ENCODE measurements at regions not wholly inside any gene's neighbourhood (a gene's known extent, or its start where the extent isn't known, plus 50 kb on each side); places are given as distances from the start of the nearest gene placed in this dataset.
"Not testable (repeated sequence)": the region's sequence is repeated elsewhere in the genome, so short reads cannot be mapped to it uniquely, and the experiment has no call there.

- DNase-seq (ENCODE audit: low read depth): not testable (repeated sequence)
These were observed 50.6 kb upstream of the ZNG1B start for GRCh38 chr2:113386780-113387433.

DNA sequence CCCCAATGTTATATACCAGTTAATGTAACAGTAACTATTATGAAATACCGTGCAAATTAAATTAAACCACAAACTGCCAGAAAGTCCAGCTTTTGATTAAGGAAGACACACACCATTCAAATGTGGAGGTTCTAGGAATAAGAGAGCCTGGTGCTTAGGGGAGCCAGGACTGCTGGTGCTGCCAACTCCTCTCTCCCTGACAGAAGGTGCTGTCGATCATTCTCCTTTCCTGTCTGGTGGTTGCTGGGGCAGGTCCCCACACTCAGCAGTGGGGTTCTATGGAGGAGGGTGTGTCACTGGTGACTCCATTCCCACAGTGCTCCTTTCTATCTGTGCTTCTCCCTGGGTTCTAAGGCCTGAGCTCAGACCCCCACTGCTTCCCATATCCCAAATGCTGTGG lies 57.9 kb upstream of the ZNG1B start:
- not testable (repeated sequence) for DNase-seq (ENCODE audit: low read depth)

DNA sequence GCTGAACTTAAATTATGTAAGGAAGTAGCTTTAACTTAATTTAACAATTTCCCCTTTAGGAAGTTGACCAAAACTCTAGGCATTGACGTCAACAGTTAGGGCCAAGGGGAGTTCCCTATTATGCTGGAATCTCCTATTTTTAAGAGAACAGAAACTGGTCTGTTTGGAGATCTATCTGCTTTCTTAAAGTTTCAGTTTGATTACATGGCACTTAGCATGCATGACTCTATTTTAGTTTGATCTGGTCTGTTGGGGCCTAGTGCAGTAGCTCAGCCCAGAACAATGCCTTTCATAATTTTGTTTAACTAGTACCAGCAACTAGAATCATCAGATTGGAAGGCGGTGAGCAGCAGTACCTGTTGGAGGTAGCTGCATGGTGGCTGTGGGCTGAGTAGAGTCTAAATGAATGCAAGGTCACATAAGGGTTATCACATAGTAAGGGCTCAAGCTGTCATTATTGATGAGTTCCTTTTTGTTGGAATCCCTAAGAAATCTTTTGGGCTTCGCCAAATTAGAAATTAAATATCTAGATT lies 60.5 kb upstream of the ZNG1B start:
- DNase-seq (ENCODE audit: low read depth): no peak

DNA sequence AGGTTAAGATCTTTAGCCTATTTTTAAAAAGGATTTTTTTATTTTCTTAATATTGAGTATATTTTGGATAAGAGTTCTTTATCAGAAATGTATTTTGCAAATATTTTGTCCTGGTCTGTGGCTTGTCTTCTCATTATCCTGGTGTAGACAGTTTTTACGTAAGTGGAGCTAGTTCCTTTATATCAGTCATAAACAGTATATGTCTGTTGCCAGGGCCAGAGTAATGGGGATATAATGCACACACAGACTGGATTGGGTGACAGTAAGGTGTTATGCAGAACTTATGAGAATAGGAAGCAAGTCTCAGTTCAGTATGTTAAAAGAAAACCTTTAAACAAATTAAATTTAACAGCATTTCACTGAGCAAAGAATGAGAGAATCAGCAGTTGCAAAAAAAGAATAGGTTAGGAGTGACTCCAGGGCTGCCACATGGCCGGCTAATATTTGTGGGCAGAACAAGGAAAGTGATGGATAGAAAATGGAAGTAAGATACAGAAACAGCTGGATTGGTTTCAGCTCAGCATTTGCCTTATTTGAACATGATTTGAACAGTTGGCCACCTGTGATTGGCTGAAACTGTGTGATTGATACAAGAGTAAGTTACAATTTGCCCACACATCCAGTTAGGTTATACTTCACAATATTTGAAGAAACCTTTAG lies 61.1 kb upstream of the ZNG1B start:
- no peak for DNase-seq (ENCODE audit: low read depth)

GRCh38 chr2:113374857-113375256 lies 62.6 kb upstream of the ZNG1B start:
- DNase-seq (ENCODE audit: low read depth): not testable (repeated sequence)

DNA sequence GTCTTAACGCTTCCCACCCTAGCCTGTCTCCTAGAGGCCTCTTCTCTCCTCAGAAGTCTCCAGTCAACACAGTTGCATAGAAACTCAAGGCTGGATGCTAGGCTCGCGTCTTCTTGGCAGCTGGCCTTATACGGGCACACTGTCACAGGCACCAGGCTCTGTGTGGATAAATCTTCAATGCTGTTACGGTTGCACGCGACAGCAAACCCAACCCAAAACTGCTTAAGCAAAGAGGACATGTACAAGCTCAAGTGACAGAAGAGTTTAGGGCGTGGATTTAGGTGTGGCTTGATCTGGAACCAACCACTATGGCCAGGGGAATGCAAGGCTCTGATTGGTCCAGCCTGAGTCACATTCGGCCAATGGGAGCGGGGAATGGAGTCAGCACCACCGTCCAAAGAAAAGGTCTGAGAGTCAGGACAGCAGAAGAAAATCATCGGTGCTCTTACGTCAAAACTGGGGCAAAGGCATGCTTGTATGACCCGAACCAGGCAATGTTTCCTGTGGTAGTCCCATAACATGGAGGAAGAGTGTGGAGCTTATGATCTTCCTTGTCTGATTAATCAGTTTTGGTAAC lies 65.1 kb upstream of the ZNG1B start:
- not testable (repeated sequence) for DNase-seq (ENCODE audit: low read depth)

DNA sequence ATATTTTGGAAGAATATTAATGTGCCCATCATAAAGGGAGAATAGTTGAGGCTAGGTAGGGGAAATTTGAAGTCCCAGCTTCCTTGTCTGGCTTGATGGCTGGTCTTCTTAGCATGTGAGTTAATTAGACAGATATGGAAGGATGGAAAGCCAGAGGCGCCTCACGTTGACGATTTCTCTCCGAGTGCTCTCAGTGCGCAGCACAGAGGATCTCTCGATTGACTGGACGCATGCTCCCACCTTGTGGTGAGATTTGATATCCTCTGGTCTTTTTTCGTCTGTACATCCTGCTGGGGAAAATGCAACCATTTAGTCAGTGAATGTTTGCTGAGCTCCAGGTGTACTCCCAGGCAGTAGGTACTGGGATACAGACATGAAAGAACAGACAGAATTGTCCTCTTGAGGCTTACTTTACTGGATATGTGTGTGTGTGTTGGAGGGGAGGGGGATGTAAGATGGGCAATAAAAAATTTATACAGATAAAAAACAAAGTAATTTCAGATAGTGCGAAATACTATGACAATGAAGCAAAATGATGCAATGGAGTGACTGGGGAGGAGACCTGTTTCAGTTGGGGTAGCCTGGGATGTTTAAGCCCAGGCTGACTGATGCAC lies 66.9 kb upstream of the ZNG1B start:
- DNase-seq (ENCODE audit: low read depth): peak; percentile 37

- DNase-seq (ENCODE audit: low read depth): no peak
These were observed 67.5 kb upstream of the ZNG1B start for GRCh38 chr2:113370030-113370429.

DNA sequence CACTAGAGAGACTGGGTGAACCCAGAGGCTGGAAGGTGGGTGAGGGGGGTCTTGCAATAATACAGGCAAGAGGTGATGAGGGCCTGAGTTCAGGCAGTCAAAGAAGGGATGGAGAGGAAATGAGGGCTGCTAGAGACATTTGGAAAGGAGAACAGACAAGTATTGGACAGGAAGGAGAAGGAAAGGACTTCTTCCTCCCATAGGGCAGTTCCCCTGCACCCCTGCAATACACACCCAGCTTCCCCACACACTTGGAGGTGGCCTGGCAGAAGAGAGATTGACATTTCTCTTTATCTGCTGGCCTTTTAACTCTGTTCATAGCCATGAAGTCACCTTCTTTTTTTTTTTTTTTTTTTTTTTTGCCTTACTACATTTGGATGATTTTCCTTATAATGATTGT lies 68.9 kb upstream of the ZNG1B start:
- not testable (repeated sequence) for DNase-seq (ENCODE audit: low read depth)

DNA sequence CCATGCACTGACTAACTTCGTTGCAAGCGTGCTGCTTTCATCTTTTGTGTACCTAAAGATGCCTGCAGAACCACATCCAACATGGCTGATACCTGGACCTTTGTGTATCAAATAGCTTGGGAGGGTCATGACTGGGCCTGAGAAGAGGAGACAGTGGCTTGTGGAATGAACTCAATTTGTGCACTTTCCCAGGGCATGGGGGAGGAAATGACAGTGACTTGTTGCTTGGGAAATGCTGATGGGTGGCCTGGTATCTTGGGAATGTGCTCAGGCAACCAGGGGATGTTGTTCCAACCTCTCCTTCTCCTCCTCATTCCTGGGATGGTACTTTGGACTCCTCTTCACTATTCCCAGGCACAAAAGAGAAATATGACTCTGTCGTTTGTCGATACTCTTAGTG lies 70.7 kb upstream of the ZNG1B start:
- not testable (repeated sequence) for DNase-seq (ENCODE audit: low read depth)

DNA sequence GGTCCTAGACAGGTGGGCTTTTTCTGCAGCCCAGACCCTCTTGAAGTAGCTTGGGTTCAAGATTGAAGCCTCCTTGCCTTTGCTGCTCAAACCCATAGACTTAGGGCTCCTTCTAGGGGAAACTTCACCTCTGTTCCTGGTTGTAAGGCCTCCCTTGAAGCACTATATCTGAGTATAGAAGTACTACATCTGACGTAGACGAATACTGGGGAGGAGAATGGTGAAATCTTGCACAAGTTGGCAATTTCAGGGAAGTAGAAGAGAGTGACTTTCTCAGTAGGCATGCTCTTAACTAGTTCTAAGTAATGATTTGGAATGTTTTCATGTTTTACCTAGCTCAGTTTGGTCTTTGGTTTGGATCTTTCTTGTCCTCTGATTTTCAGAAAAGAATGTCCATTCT lies 71.7 kb upstream of the ZNG1B start:
- not testable (repeated sequence) for DNase-seq (ENCODE audit: low read depth)

- not testable (repeated sequence) for DNase-seq (ENCODE audit: low read depth)
These were observed 72.2 kb upstream of the ZNG1B start for GRCh38 chr2:113365290-113365689.

DNA sequence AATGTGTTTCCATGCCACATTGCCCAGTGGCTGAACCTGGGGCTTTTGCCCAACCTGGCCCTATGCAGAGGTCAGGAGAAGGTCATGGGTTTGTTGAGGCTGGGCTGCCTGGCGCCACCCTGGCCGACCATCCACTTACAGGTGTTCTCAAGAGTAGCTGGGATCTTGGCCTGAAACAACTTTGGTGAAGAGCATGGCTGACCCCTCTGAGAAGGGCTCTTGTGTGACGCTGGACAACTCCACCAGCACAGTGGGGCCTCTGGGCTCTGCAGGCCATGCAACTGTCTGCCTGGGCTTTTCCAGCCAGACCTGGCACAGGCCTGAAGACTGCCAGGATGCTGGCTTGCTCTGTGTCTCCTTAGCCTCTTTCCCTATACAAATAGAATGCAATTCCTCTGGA lies 76.4 kb upstream of the ZNG1B start:
- DNase-seq (ENCODE audit: low read depth): no peak

DNA sequence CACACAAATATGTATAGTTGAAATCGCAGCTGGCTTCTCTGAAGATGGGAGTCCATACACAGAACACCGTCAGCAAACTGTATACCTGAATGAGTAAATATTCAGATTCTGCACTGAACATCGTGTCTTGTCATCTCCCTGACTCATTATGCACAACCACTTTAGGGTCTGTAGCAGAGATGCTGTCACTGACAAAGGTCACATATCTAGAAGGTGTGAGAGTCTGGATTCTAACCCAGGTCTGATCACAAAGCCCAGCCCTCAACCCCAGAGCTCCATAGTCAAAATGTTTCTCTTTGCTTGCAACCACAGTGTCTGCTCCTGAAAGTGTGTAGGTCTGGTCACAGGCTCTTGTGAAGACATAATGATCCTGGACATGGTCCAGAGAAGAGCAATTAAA lies 78.3 kb upstream of the PAX8 start:
- no peak for DNase-seq (ENCODE audit: low read depth)

- not testable (repeated sequence) for DNase-seq (ENCODE audit: low read depth)
These were observed 77.6 kb upstream of the PAX8 start for GRCh38 chr2:113356284-113356683.

DNA sequence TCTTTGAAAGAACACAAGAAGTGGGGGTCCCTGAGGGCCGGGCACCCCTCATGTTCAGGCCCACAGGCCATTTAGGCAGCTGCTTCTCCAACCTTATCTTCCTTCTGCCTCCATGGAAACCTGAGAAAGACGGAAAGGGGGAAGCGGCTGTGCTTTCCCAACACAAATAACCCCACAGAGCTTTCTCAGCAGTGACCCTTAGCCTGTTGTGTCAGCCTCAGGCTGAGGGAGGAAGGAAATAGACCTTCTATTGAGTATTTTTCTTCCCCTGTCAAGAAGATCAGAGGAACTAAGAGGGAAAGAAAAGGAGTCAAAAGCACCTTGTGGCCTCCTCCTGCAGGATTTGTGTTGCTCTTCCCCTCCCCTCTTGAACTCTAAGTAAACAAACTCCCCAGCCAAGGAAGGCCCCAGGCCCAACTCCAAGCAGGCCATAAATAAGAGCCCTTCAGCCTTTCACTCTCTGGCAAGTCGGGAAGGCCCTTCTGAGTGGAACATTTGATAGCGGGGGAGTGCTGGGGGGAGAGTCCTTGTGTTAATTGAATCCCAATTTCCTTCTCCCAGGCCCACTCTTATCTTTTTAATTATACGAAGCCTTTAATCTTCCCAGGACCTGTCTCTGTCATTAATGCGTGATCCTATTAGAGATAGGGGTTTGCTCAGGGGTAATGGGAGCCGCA lies 76.8 kb upstream of the PAX8 start:
- not testable (repeated sequence) for DNase-seq (ENCODE audit: low read depth)

DNA sequence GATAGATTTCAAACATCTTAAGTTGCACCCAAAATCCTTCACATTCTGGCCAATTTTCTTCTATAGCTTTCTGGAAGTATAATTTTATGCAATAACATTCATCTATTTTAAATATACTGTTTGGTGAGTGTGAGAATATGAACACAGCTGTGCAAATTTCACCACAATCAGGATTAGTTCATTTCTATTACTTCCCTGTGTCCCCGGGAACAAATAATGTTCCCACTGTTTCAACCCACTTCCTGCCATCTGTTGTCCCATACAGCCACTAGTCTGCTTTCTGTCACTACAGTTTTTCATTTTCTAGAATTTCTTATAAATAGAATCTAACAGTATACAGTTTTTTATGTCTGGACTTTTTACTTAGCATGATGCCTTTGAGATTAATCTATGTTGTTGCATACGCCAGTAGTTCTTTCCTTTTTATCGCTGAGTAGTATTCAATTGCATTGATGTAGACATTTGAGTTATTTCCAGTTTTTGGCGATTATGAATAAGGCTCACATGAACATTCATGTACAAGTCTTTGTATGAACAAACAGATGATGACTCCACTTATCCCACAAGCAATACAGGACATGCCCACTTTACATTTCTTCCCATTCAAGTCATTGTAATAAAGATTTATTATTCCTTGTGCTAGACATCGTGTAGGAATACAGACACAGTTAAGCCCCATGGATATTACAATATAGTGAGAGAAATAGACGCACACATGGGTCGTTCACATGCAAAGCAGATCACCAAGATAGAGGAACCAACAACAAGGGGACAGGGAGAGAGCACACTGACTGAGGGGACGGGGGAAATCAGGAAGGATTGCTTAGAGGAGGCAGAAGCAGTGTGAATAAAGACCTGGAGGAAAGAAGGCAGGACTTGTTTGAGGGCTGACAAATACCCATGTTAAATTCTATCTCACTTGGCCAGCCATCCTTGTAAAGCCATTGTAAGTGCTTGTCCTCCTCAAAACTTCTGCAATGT lies 72.9 kb upstream of the PAX8 start:
- DNase-seq (ENCODE audit: low read depth): no peak

DNA sequence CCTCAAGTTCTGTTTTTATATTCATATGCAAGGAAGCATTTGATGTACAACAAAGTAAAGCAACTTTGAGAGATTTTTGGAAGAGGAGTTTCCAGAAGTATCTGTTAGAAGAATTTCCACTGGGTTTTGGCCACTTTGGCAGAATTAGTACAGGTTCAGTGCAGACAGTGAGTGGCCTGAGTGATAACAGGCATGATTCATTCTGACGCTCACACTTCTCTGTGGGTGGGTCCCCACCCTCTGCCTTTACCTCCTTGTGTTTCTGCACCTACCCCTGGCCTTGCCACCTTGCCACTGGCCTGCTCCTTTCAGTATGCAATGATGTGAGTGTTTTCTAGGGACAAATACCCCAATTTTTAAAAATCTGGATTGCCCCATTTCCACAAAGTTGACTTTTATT lies 65.1 kb upstream of the PAX8 start:
- not testable (repeated sequence) for DNase-seq (ENCODE audit: low read depth)

DNA sequence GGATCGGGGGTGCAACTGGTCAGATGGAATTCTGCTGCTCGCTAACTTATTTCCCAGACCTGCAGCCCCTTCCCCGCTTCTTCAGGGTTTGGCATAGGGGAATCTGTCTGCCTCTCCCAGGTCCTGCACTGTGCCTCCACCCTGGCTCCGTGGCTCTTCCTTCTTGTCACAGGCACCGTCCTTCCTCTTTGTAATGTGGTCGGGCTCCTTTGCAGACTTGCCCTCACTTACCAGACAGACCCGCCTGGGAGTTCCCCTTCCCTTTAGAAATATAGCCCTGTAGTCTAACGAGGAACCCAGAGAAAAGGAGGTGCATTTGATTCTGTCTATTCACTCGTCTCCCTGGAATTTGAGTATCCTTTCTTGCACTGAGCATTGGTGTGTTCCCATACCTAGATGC lies 63.9 kb upstream of the PAX8 start:
- no peak for DNase-seq (ENCODE audit: low read depth)

GRCh38 chr2:113341870-113342253 lies 63.1 kb upstream of the PAX8 start:
- not testable (repeated sequence) for DNase-seq (ENCODE audit: low read depth)

All from activated T-cell treated with anti-CD3 and anti-CD28 coated beads for 1 hour (primary cell).